Motor neuron (in vitro differentiated cells): ENCODE measurements at regions not wholly inside any gene's neighbourhood (a gene's known extent, or its start where the extent isn't known, plus 50 kb on each side); places are given as distances from the start of the nearest gene placed in this dataset.

Experiments
- ATAC-seq, 8 experiments: fragments of 200-7000 bp; cut with Tn5 transposase; replicated peaks in 6 of 8; 2 replicates each; pipeline ENCODE4 v1.8.0; 2021; ENCODE audit warnings: mild to moderate bottlenecking in 8 of 8, moderate library complexity in 8 of 8
- H3K27ac ChIP-seq, 2 donors: fragments of 250-450 bp; sonication (Bioruptor Pico); 2 replicates each; pipeline ENCODE4 v1.9.0; 2021; ENCODE audit warnings: antibody characterized with exemption in 2 of 2, mild to moderate bottlenecking in 2 of 2, moderate library complexity in 1 of 2
- H3K4me1 ChIP-seq, 2 donors: fragments of 250-450 bp; sonication (Bioruptor Pico); replicated peaks in 1 of 2; 2 replicates each; pipeline ENCODE4 v1.6.1; 2021; ENCODE audit warnings: antibody characterized with exemption in 2 of 2, mild to moderate bottlenecking in 2 of 2, moderate library complexity in 1 of 2
- H3K4me3 ChIP-seq, 5 donors: fragments of 250-450 bp; sonication (Bioruptor Pico); 2 replicates each; pipeline ENCODE4 v1.9.0; 2021; ENCODE audit warnings: antibody characterized with exemption in 5 of 5, mild to moderate bottlenecking in 5 of 5, moderate library complexity in 4 of 5
- WGBS, 10 experiments: fragments of 450-650 bp; shearing (Covaris generic); methylation state at CpG; one replicate each; pipeline ENCODE4 v1.0.0; 2022; 5-methylcytosine and 5-hydroxymethylcytosine counted together
- in situ Hi-C, 9 experiments: fragments of 400-800 bp; cut with MboI; loops; one replicate each; pipeline ENCODE4 v1.15.0; 2021; ENCODE audit warnings: low sequenced_read_pairs in 9 of 9, low pct_unique_long_range_greater_than_20kb in 2 of 9; ENCODE audit not compliant: unreplicated experiment in 9 of 9

GRCh38 chr16:86343027-86343795 is 167.1 kb upstream of the FOXF1 start:
- in situ Hi-C loops, result loop anchor here in 2 of 9 experiments (25.0 kb wide), 1 partner anchor 169 kb away; the partner anchor contains the start of gene FOXF1 (in 2 of the 2)
- 0 to 49% (median 26%) methylated on average over 3 to 9 of the region's 25 CpGs; no CpG with 5 or more reads in 4 of the 10 experiments for WGBS, 10 experiments
- Histone ChIP-seq H3K4me1 (peaks cover 7 to 18% of the 10 kb centered on the region in 2 donors), H3K27ac (no peak overlapping the region), H3K4me3 (no peak overlapping the region)
- ATAC-seq, result peak in 7 of 8 experiments; percentile 37 to 59 (median 53)

DNA sequence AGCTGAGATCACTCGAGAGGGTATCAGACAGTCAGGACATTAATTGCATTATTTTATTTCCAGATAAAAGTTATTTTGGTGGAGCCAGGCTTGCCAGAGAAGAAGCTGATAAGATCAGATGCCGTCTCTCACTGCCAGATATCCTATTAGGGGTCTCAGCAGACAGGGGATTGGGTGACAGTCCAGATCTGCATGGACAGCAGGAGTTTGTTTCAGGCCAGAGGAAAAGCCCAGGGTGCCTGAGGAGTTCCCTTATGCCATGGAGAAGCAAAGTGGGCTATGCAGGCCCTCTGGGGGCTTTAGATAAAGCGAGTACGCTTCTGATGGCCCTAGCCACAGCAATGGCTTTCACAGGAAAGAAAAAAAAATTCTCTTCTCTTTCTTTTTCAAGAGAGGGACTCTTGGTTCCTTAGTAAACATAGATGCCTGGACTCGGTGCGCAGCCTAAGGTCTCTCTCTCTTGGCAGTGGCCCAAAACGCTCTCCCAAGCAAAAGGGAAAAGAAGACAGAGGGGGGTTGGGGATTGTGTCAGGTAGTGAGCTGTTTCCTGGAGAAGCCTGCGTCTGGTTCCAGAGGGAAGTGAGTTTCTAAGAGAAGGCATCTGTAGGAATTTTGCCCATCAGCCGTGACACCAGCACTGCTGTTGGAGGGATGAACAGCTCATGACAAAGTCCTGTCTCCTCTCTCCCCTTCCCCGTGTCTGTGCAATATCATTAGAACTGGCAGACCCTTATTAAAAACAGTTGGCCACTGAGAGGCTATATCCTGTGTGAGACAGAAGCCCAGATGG is 166.3 kb upstream of the FOXF1 start:
- in situ Hi-C loops, result loop anchor here in 2 of 9 experiments (25.0 kb wide), 1 partner anchor 168 kb away; the partner anchor contains the start of gene FOXF1 (in 2 of the 2)
- WGBS, 10 experiments, result 0 to 56% (median 33%) methylated on average over 1 to 7 of the region's 10 CpGs; no CpG with 5 or more reads in 2 of the 10 experiments
- peak in 4 of 8 experiments; percentile 16 to 50 (median 40) for ATAC-seq
- Histone ChIP-seq H3K4me3 (no peak overlapping the region), H3K4me1 (peaks cover 7 to 18% of the 10 kb centered on the region in 2 donors), H3K27ac (no peak overlapping the region)

DNA sequence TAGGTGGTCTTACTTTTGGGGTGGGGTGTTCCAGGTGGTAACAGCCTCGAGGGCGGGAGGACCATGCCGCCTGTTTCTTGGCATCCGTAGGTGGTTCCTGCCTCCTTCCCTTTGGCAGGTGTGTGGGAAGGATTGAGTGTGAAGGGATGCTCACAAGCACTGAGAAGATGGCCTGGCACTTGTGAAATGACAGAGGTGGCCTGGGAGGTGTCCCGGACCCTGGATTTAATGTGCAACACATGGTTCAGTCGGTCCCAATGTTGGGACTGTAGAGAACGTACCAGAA is 165.8 kb upstream of the FOXF1 start:
- in situ Hi-C loops, result loop anchor here in 2 of 9 experiments (25.0 kb wide), 1 partner anchor 168 kb away; the partner anchor contains the start of gene FOXF1 (in 2 of the 2)
- no peak overlapping the region for H3K27ac ChIP-seq
- H3K4me3 ChIP-seq, result no peak overlapping the region
- H3K4me1 ChIP-seq, result peaks cover 7 to 18% of the 10 kb centered on the region in 2 donors
- 34 to 45% (median 41%) methylated on average over 1 to 5 of the region's 7 CpGs; no CpG with 5 or more reads in 6 of the 10 experiments for WGBS, 10 experiments
- no peak for ATAC-seq

- in situ Hi-C loops, result loop anchor here in 2 of 9 experiments (25.0 kb wide), 1 partner anchor 167 kb away; the partner anchor contains the start of gene FOXF1 (in 2 of the 2)
- WGBS, 10 experiments, result 0 to 75% (median 40%) methylated on average over 1 to 5 of the region's 5 CpGs; no CpG with 5 or more reads in 2 of the 10 experiments
- no peak for ATAC-seq
- no peak overlapping the region for H3K27ac ChIP-seq
- peaks cover 7 to 18% of the 10 kb centered on the region in 2 donors for H3K4me1 ChIP-seq
- H3K4me3 ChIP-seq, result no peak overlapping the region
These were observed 165.4 kb upstream of the FOXF1 start for GRCh38 chr16:86344881-86345280.

DNA sequence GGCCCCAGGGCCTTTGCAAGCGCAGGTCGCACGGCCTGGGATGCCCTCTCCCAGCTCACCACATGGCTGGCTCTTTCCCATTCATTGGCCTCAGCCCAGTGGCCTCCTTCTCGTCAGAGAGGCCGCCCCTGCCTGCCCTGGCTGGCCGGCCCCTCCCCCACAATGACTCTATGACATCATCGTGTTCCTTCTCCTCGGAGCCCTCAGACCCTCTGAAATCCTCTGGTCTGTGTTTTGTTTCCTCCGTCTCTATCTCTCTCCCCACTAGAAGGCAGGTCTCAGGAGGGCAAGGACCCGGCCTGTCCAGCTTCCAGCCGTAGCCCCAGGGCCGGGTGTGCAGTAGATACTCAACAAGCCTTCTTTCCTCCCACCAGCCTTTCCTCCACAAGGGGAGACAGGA is 164.8 kb upstream of the FOXF1 start:
- Histone ChIP-seq H3K4me1 (peaks cover 7 to 18% of the 10 kb centered on the region in 2 donors), H3K27ac (no peak overlapping the region), H3K4me3 (no peak overlapping the region)
- in situ Hi-C loops, result loop anchor here in 2 of 9 experiments (25.0 kb wide), 1 partner anchor 167 kb away; the partner anchor contains the start of gene FOXF1 (in 2 of the 2)
- peak in 5 of 8 experiments; percentile 34 to 73 (median 62) for ATAC-seq
- 0 to 80% (median 40%) methylated on average over 1 to 6 of the region's 12 CpGs; no CpG with 5 or more reads in 3 of the 10 experiments for WGBS, 10 experiments

DNA sequence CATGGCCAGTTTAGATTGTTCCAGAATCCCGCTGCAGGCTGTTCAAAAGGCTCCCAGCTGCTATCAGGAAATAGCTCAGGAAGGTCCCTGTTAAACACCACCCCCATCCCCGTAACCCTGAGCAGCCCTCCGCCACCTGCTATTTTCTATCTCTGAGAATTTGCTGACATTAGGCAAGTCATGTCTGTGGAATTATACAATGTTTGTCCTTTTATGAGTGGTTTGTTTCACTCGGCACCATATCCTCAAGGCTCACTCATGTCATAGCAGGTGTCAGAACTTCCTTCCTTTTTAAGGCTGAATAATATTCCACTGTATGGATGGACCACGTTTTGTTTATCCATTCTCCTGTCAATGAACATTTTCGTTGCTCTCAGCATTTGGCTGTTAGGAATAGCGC is 164.3 kb upstream of the FOXF1 start:
- no peak for ATAC-seq
- H3K4me3 ChIP-seq, result no peak overlapping the region
- 20 to 90% (median 84%) methylated on average over 1 to 5 of the region's 7 CpGs; no CpG with 5 or more reads in 2 of the 10 experiments for WGBS, 10 experiments
- peaks cover 7 to 18% of the 10 kb centered on the region in 2 donors for H3K4me1 ChIP-seq
- H3K27ac ChIP-seq, result no peak overlapping the region
- in situ Hi-C loops, result loop anchor here in 2 of 9 experiments (25.0 kb wide), 1 partner anchor 166 kb away; the partner anchor contains the start of gene FOXF1 (in 2 of the 2)

GRCh38 chr16:86347090-86347489 is 163.2 kb upstream of the FOXF1 start:
- 43 to 93% (median 82%) methylated on average over 1 to 2 of the region's 3 CpGs; no CpG with 5 or more reads in 5 of the 10 experiments for WGBS, 10 experiments
- peaks cover 7 to 18% of the 10 kb centered on the region in 2 donors for H3K4me1 ChIP-seq
- in situ Hi-C loops, result loop anchor here in 2 of 9 experiments (25.0 kb wide), 1 partner anchor 165 kb away; the partner anchor contains the start of gene FOXF1 (in 2 of the 2)
- no peak overlapping the region for H3K27ac ChIP-seq
- H3K4me3 ChIP-seq, result no peak overlapping the region
- ATAC-seq, result no peak

GRCh38 chr16:86347916-86348555 is 162.3 kb upstream of the FOXF1 start:
- no peak overlapping the region for H3K27ac ChIP-seq
- H3K4me3 ChIP-seq, result no peak overlapping the region
- WGBS, 10 experiments, result 0 to 100% (median 51%) methylated on average over 1 to 8 of the region's 11 CpGs; no CpG with 5 or more reads in 6 of the 10 experiments
- H3K4me1 ChIP-seq, result peaks cover 7 to 18% of the 10 kb centered on the region in 2 donors
- in situ Hi-C loops, result loop anchor here in 2 of 9 experiments (25.0 kb wide), 1 partner anchor 164 kb away; the partner anchor contains the start of gene FOXF1 (in 2 of the 2)
- ATAC-seq, result no peak

GRCh38 chr16:86349338-86349900 is 160.9 kb upstream of the FOXF1 start:
- Histone ChIP-seq H3K27ac (no peak overlapping the region), H3K4me1 (peaks cover 0 to 4% of the 10 kb centered on the region in 2 donors), H3K4me3 (no peak overlapping the region)
- in situ Hi-C loops, result loop anchor here in 2 of 9 experiments (25.0 kb wide), 1 partner anchor 163 kb away; the partner anchor contains the start of gene FOXF1 (in 2 of the 2)
- 76 to 100% (median 85%) methylated on average over 1 to 3 of the region's 5 CpGs; no CpG with 5 or more reads in 4 of the 10 experiments for WGBS, 10 experiments
- ATAC-seq, result no peak

DNA sequence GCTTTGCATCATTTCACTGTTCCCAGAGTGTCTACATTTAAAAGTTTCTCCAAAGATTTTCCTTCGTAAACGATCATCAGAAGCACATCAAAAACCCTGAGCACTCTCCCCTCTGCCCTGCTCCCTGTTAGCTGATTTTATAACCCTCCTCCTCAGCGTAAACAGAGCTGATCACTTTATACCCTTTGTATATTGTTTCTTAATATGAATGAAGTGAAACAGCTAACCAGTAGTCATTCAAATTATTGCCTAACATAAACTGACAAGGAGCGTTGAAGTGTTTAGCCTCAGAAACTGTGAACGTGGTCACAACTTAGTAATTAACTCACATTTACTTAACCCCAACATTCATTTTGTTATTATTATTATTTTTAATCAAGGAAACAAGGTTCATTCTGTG is 160.0 kb upstream of the FOXF1 start:
- in situ Hi-C loops, result no loop called here
- Histone ChIP-seq H3K27ac (no peak overlapping the region), H3K4me1 (peaks cover 0 to 4% of the 10 kb centered on the region in 2 donors), H3K4me3 (no peak overlapping the region)
- no peak for ATAC-seq
- 23 to 75% (median 61%) methylated on average over 2 to 5 of the region's 5 CpGs; no CpG with 5 or more reads in 1 of the 10 experiments for WGBS, 10 experiments

DNA sequence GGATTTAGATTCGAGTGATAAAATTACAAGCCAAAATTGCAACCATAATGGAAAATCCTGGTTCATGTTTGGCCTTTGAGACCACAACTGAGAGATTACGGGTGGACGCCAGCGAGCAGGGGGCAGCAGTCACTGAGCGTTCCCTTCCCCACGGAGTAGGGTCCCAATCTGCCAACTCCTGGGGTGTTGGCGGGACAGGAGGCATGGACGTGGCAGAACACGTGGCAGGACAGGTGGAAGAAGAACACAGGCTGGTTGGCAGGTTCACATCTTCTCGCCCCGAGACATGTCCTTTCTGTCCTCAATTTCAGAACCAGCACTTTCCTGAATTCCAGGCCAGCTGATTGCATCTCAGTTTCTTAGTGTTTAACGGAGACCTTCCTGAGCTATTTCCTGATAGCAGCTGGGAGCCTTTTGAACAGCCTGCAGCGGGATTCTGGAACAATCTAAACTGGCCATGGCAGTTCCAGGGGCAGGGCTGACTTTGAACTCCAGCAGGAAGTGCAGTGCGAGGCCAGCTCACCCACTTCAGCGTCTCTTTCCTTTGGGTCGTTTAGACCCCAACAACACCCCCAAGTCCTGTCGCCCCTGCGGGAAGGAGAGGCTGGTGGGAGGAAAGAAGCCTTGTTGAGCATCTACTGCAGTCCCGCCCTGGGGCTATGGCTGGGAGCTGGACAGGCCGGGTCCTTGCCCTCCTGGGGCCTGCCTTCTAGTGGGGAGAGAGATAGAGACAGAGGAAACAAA is 159.1 kb upstream of the FOXF1 start:
- no peak for ATAC-seq
- Histone ChIP-seq H3K27ac (no peak overlapping the region), H3K4me1 (no peaks in the 10 kb centered on the region), H3K4me3 (no peak overlapping the region)
- 0 to 83% (median 77%) methylated on average over 1 to 15 of the region's 20 CpGs for WGBS, 10 experiments
- in situ Hi-C loops, result no loop called here
